T-helper 2 cell treated with Interferon-gamma antibody and Interleukin-4, amounts not matched to agents 100 ng/mL and 5 ng/mL, for 36 hours (primary cell): ENCODE measurements at regions not wholly inside any gene's neighbourhood (a gene's known extent, or its start where the extent isn't known, plus 50 kb on each side); places are given as distances from the start of the nearest gene placed in this dataset.
"Not testable (repeated sequence)": the region's sequence is repeated elsewhere in the genome, so short reads cannot be mapped to it uniquely, and the experiment has no call there.

Experiments
- intact Hi-C: fragments of 100-400 bp; cut with micrococcal nuclease; formaldehyde crosslinking; loops from one replicate; pipeline ENCODE4 v1.15.1; 2023

DNA sequence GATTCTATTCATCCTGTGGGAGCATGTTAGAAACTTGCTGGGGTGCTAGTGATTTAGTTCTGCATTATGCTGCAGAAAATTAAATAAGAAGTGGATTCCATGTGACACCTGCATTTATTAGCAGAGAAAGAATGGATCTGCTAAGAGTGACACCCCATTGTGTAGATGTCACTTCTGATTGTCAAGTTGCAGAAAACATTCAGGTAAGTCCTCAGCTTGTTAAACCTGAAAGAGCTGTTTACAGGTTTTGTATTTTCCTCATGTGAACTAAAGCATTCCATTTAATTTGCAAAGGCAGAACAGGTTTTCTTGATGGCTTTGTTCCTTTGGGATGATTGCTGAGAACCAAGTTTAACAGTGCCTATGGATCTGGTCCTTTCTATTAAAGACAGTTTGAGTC is 238.7 kb downstream of the ABCC12 start:
- intact Hi-C loops, result no loop called here

DNA sequence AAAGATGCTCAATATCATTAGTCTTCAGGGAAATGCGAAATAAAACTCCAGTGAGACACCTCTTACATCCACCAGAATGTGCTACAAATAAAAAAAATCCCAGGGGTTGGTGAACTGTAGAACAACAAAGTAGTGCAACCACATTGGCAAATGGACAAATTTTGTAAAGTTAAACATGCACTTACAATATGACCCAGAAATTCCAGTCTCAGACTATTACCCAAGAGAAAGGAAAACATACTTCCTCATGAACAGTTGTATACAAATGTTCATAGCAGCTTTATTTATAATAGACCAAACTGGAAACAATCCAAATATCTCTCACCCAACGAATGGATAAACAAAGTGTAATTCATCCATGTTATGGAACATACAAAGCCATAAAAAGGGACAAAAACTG is 239.5 kb downstream of the ABCC12 start:
- intact Hi-C loops, result no loop called here

DNA sequence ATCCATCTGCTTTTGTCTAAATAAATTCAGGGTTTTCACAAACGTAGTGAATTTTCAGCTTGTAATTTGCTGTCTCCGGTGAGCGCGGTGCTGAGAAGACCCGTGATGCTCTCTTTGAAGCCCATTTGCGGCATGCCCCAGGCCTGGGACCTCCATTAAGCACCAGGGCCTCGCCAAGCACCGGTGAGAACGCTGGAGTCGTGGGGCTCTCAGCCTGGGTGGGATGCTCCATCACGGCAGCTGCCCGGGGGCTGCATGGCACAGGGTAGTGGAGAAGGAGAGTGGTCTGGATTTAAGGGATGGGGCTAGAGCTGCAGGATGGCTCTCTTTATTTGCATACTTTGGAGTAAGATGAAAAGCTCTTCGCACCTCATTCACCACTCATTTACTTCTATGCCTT is 248.7 kb downstream of the ABCC12 start:
- intact Hi-C loops, result no loop called here

DNA sequence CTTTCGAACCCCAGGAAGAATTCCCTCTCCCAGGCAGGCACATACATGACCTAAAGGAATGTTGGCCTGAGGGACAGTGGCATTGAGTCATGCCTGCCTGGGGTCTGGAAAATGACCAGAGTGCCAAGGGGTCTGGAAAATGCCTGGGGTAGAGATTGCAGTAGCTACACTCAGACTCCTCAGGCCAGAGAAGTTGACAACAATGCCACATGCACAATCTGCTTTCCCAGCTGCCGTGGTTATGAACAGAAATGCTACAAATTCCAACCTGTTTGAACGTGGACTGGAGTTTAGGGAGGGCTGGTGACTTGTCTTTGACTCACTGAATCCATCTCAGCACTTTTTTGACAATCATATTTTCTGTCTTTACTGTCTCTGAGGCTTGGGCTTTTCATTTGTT is 250.0 kb downstream of the ABCC12 start:
- intact Hi-C loops, result no loop called here

DNA sequence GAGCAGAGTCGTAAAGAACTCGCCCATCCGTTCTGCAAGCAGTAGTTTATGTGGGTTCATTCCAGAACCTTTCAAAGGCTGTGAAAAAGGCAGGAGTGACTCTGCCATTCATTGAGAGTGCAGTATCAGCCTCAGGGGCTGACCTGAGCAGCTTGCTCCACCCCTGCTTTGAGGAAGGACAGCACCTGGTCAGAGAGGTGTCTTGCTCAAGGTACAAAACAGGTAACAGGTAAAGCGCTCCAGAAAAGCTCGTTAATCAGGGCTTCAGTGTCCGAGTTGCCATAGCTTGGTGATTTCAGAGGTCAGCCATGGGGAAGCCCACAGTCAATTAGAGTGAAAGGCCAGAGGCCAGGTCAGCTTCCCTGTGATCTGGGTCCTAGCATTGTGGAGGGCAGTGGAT is 251.1 kb downstream of the ABCC12 start:
- intact Hi-C loops, result no loop called here

DNA sequence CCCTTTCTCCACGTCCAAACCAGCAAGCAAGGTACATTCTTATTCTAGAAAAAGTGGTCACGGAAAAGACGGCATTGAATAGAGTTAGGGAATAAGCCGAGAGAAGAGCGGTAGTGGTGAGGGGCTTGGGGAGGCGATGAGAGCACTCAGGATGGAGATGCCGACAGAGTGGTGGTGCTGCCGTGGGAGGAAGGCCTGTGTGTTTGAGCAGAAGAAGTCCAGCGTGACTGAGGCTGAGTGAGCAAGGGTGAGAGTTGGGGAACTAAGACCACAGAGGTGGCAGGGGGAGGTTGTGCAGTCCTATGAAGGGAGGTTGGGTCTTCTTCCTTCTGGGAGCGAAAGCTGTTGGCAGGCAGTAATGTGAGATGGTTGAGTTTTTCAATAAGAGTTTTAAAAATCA is 252.3 kb downstream of the ABCC12 start:
- intact Hi-C loops, result no loop called here

DNA sequence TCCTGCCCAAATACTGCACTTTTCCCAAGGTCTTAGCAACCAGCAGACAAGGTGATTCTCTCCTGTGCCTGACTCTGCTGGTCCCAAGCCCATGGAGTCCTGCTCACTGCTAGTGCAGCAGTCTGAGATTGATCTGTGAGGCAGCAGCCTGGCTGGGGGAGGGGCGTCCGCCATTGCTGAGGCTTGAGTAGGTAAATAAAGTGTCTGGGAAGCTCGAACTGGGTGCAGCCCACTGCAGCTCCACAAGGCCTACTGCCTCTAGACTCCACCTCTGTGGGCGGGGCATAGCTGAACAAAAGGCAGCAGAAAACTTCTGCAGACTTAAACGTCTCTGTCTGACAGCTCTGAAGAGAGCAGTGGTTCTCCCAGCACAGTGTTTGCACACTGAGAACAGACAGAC is 258.7 kb downstream of the ABCC12 start:
- intact Hi-C loops, result not testable (repeated sequence)

DNA sequence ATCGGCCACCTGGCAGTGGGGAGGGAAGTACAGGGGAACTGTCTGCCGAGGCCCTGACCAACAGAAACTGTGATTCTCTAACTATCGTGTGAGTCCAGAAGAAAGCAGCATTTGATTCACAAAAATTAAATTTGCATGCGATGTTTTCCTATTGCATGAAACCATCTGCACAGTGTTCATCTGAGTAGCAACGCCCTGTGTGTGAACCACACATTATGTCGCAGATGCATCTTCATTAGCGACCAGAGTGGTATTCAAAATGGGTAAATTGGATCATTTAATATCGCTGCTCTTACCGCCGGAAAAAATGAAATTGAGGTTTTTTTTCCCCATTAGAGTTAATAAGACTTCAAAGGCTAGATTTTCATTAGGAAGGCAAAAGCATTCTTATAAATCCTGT is 260.6 kb downstream of the ABCC12 start:
- intact Hi-C loops, result no loop called here

DNA sequence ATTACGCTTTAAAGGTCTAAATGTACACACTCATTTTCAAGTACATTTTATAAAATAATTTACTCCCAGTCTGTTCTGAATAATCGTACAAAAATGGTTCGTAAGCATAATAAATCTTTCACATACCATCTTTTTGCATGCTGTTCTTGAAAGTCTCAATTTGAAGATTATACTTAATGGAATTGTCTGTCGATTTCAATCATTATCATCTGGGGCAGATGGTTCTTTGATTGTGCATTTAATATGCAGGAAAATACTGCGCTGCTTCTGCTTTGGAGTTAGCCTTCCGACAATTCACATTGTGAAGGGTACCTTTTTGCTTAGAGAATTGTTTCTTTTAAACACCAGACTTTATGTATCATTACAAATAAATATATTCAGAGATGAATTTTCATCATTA is 262.8 kb downstream of the ABCC12 start:
- intact Hi-C loops, result no loop called here

DNA sequence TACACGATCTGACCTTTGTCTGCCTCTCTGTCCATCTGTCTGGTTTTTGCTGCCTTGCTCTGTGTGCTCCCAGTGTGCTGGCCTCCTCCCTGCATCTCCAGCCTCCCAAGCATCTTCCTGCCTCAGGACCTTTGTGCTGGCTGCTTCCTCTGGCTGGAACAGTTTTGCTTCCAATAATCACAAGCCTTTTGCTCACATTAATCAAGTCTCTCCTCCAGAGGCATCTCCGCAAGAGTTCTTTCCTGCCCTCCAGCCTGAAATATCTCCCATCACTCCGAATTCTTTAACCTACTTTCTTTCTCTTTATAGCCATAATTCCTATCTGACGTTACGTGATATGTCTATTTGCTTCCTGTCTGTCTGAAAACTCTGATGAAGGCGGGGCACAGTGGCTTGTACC is 267.1 kb downstream of the ABCC12 start:
- intact Hi-C loops, result no loop called here

DNA sequence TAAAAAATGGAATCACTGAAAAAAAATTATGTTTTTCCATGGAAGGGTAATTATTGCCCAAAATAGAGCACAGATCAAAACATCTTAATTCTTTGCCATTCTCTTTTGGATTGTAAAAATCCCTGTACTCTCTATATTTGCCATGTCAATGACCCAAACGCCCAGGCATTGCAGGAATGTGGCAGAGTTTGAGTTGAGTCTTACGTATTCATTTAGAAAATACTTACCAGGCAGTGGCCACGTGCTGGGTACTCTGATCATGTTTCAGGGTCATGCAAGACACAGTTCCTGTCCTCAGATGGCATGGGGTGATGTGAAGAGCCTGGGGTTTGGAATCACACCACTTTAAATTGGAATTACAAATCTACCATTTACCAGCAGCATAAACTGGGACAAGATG is 267.7 kb downstream of the ABCC12 start:
- intact Hi-C loops, result no loop called here

DNA sequence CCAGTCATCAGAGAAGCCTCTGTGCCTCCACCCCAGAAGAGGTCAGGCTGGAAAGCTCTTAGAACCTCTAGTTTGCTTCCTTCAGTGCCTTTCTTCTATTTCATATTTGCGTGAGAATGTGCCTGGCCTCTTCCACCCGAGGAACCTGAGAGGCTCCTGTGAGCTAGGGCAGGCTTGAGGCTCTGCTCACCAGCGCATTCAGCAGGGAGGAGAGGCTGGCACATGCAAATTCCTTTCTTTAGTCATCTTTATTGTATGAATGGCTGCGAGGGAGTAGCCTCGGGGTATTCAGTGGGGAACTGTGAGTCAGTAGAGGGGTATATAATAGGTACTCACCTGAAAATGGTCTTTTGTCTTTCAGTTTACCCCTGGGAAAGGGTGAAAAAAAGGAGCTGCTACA is 268.3 kb downstream of the ABCC12 start:
- intact Hi-C loops, result no loop called here

DNA sequence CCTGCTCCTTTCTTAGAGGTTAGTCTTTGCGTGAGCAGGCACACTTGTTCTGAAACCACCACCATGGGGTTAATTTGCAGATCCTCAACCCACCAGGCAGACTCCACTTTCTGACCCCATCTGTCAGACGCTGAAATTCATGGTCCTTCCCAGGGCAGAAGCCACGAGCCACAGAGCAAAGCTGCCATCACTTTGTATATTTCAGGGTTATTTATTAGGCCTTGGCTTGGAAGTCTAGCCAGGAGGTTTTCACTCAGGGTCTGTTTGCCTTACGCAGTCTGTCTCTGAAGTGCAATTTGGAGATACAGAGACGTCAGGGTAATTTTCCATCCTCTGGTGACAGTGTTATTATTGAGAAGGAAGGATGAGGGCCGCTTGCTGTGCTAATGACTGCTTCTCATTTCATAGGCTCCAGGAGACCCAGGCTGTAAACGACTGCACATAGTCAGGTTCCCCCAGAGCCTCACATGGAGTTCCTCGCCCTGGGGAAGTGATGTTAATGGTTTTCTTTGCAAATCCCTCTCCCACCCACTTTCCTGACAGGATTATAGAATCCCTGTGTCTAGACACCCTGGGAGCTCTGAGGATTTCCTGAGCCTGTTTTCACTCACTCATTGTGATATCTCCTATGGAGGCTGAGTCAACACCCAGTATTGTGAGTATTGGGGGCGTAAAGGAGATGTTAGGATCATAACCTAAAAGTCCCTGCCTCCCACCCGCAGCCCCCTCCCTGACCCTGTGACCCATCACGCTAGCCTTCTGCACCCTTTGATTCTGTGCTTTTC is 269.0 kb downstream of the ABCC12 start:
- intact Hi-C loops, result no loop called here

DNA sequence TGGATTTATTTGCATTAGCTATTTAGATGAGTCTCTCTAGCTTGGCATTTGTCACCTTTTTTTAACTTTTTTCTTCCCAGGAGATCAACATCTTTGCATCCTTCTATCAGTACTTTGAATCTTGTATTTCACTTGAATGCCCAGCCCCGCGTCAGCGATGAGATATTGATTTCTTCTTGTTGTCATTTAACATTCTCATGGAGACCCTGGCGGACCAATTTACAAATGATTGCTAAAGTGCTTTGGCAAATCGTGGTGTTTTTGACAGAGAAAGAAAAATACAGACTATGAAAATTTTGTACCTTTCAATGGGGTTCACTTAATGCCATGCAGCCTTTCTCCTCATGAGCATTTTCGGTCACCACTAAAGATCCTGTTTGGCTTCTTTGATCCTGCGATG is 269.7 kb downstream of the ABCC12 start:
- intact Hi-C loops, result no loop called here

DNA sequence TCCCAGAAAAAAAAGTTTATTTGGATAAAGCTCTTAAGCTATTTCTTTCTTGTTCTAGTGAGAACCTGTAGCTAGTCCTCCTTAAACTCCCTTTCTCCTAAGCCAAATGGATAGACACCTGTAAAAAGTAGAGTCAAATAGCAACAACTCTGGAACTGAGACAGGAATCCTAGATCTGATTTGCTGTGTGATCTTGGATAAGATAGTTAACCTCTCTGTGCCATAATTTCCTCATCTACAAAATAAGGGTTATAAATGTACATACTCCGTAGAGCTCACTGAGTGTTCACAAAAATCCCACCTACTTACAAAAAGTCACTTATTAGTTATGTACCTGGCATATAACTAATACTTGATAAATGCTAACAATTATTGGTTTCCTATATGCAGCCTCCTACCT is 270.3 kb downstream of the ABCC12 start:
- intact Hi-C loops, result no loop called here

DNA sequence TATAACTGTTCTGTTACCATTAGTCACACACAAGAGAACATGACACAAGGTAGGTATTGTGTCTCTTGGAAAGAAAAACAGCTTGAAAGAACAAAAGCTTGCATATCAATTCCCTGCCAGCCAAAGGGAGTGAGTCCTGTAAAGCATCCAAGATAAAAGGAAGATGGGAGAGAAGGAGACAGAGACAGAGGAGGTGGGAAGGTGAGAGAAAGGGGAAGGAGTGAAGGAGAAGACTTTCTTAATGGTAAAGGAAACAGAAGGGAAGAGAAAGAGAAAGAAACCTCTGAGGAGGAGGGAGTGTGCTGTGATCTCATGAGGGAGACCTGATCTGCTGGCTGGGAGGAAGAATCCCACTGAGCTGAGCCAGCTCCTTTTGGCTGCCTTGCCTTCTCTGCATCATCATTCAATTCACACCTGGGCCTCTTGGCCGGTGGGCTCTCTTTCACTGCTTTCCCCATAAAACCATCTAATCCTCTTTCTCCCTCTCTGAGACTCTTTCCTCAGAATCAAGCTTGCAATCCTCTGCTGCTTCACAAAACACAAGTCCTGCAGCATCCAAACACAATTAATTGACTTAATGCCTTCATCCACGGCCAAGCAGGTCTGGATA is 271.6 kb downstream of the ABCC12 start:
- intact Hi-C loops, result no loop called here

DNA sequence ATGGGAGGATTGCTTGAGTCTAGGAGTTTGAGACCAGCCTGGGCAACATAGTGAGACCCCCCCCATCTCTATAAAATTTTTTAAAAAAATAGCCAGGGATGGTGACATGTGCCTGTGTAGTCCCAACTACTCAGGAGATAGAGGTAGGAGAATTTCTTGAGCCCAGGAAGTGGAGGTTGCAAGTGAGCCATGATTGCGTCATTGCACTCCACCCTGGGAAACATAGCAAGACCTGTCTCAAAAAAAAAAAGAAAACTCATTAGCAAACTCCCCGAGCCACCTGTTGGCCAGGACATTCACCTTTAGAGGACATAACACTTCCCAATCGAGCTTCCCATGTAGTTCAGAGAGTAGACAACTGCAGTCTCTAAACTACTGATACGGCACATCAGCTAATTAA is 274.2 kb downstream of the ABCC12 start:
- intact Hi-C loops, result no loop called here

DNA sequence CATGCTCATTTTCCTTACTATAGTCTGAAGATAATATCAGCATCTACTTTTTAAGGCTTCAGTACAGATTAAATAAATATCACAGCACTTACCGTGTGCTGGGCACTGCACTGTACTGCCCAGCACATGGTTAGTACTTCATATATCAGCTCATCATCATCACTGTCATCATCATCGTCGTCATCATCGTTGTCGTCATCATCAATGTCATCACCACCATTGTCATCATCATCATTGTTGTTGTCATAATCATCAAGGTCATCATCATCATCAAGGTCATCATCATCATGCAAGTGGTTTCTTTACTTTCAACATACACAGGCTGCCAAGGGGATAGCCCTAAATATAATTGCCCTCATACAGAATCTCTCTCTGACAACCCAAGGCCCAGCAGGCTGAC is 275.1 kb downstream of the ABCC12 start:
- intact Hi-C loops, result no loop called here

DNA sequence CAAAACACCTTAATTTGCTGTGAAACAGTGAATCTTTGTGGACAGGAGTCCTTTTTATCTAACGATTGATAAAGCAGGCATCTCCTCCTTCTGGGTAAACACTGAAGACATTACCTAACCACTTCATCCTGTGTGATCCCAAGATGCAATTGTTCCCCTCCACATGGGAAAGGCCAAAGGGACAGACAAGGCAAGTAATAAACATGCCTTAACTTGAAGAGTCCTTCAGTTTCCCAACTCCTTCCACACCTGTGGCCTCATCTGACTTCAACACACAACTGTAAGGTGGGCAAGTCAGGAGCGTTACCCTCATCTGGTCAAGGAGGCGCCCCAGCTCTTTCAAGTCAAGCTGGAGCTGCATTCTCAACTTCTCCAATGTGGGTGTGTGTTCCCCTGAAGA is 278.6 kb downstream of the ABCC12 start:
- intact Hi-C loops, result no loop called here

DNA sequence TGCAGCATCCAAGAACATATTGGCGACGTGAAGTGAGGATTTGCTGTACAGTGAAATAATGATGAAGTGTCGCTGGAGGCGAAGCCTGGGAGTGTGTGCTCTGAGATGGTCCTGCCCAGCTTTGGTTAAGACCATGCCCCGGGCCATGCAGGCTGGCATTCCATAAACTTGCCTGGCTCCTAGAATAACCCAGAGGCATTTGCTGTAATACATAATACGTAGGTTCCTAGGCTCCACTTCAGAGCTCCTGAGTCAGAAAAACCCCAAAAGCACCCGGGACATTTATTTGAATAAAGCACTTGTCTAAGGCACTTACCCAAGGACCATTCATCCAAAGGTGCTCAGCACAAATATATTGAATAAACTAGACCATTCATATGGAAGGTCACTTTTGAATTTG is 279.3 kb downstream of the ABCC12 start:
- intact Hi-C loops, result no loop called here

DNA sequence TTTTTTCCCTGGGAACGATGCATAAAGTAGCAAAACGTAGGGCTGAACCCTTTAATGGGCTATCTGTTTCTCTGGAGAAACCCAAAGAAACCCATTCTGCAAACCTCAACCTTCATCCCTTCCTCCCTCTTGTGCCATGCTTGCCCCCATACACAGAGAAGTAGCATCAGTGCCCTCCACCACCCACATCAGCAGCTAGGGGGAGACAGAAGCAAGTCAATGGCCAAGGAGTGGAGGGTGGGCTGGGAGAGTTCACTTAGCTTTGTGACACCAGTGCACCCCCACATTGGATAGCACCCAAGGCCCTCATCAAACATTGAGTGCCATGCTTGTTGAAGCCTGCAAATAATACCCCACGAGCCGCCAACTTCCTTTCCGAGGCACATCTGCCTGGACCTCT is 282.4 kb downstream of the ABCC12 start:
- intact Hi-C loops, result no loop called here

DNA sequence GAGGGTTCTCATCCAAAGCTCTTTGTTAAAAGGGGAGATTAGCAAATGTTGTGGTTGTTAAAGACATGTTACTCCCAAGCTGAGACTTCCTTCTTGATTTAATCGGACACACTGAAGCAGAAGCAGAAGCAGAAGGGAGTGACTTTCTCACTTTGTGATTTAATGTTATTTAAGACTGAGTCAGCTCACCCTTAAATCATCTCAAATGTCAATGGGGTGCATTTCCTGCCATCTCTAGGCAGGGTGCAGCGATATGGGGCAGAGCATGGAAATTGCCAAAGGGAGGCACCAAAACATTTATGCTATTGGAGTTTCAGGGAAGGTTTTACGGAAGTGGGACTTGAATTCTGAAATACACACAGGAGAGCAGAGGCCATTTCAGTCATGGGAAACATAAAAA is 283.6 kb downstream of the ABCC12 start:
- intact Hi-C loops, result no loop called here

DNA sequence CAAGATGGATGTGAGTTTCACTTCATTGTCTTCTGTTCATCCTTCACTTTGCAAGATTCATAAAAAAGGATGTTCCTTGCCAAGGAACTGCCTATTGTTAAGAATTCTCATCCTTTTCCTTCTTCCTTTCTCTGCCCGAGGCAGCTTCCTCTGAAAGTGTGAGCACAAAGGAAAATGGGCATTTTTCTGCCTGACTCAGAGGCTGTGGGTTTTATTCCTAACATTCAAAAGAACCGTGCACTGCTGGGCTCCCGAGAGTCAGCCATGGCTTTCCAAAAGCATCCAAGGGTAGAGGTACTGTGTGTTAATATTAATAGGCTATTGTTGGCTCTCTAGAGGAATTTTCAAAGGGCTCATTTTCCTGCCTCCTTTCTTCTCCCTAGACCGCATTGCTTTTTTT is 289.4 kb downstream of the ABCC12 start:
- intact Hi-C loops, result no loop called here
